22Rv1 (cell line): ENCODE measurements at regions not wholly inside any gene's neighbourhood (a gene's known extent, or its start where the extent isn't known, plus 50 kb on each side); places are given as distances from the start of the nearest gene placed in this dataset.

Experiments used
- CTCF ChIP-seq: fragments of 450-650 bp; IDR thresholded peaks from 2 replicates; pipeline ENCODE4 v1.5.1; 2017; ENCODE audit warnings: mild to moderate bottlenecking
- ZFX ChIP-seq: fragments of 450-650 bp; IDR thresholded peaks from 2 replicates; pipeline ENCODE4 v1.6.1; 2017; ENCODE audit warnings: antibody characterized with exemption, borderline replicate concordance

- no peak for TF ChIP-seq CTCF
- TF ChIP-seq ZFX: no peak
Measured at GRCh38 chr11:128022007-128022368, 565.4 kb downstream of the ETS1 start.
